ENCODE measurements at regions not wholly inside any gene's neighbourhood (a gene's known extent, or its start where the extent isn't known, plus 50 kb on each side); places are given as distances from the start of the nearest gene placed in this dataset.

GRCh38 chrX:15943391-15943790 lies 88.8 kb upstream of the AP1S2 start:
- no peak for ATAC-seq
- TF ChIP-seq RARB (CRISPR knock-in tag; IDR thresholded peaks at IDR 0.05) (no peak), ZNF70 (CRISPR knock-in tag; IDR thresholded peaks at IDR 0.05) (no peak), TCF4 (CRISPR knock-in tag; IDR thresholded peaks at IDR 0.05; ENCODE audit: borderline replicate concordance) (no peak)

GRCh38 chrX:15942307-15942706 lies 87.7 kb upstream of the AP1S2 start:
- ATAC-seq: no peak

GRCh38 chrX:15939737-15940136 lies 85.1 kb upstream of the AP1S2 start:
- ATAC-seq: no peak
- TF ChIP-seq TOX (CRISPR knock-in tag; IDR thresholded peaks at IDR 0.05; ENCODE audit: borderline replicate concordance) (no peak), ZNF565 (CRISPR knock-in tag; conservative IDR thresholded peaks at IDR 0.05; ENCODE audit: low read depth) (no peak), PPARA (CRISPR knock-in tag; IDR thresholded peaks at IDR 0.05; ENCODE audit: borderline replicate concordance) (no peak), ZNF8 (CRISPR knock-in tag; IDR thresholded peaks at IDR 0.05) (no peak), GLIS3 (CRISPR knock-in tag; IDR thresholded peaks at IDR 0.05) (no peak), ESRRG (CRISPR knock-in tag; IDR thresholded peaks at IDR 0.05) (no peak), CSRNP3 (CRISPR knock-in tag; IDR thresholded peaks at IDR 0.05) (no peak), ZC3H10 (CRISPR knock-in tag; IDR thresholded peaks at IDR 0.05) (no peak), PATZ1 (CRISPR knock-in tag; IDR thresholded peaks at IDR 0.05; ENCODE audit: borderline replicate concordance) (no peak), TSHZ2 (CRISPR knock-in tag; IDR thresholded peaks at IDR 0.05) (no peak), RARB (CRISPR knock-in tag; IDR thresholded peaks at IDR 0.05) (no peak), SNAI2 (CRISPR knock-in tag; IDR thresholded peaks at IDR 0.05) (no peak), CREB5 (CRISPR knock-in tag; IDR thresholded peaks at IDR 0.05; ENCODE audit: low read depth) (no peak), ZFP30 (CRISPR knock-in tag; IDR thresholded peaks at IDR 0.05) (no peak)

More at GRCh38 chrX:15942307-15942706, 87.7 kb upstream of the AP1S2 start:
- TF ChIP-seq CSRNP3 (CRISPR knock-in tag; IDR thresholded peaks at IDR 0.05) (no peak), PATZ1 (CRISPR knock-in tag; IDR thresholded peaks at IDR 0.05; ENCODE audit: borderline replicate concordance) (no peak), RARB (CRISPR knock-in tag; IDR thresholded peaks at IDR 0.05) (no peak), GLIS3 (CRISPR knock-in tag; IDR thresholded peaks at IDR 0.05) (no peak), ZFP30 (CRISPR knock-in tag; IDR thresholded peaks at IDR 0.05) (no peak), SNAI2 (CRISPR knock-in tag; IDR thresholded peaks at IDR 0.05) (no peak), ESRRG (CRISPR knock-in tag; IDR thresholded peaks at IDR 0.05) (no peak), OSR1 (CRISPR knock-in tag; IDR thresholded peaks at IDR 0.05) (no peak), PPARA (CRISPR knock-in tag; IDR thresholded peaks at IDR 0.05; ENCODE audit: borderline replicate concordance) (no peak), ZNF8 (CRISPR knock-in tag; IDR thresholded peaks at IDR 0.05) (no peak), TCF4 (CRISPR knock-in tag; IDR thresholded peaks at IDR 0.05; ENCODE audit: borderline replicate concordance) (no peak), TOX (CRISPR knock-in tag; IDR thresholded peaks at IDR 0.05; ENCODE audit: borderline replicate concordance) (no peak), ARNTL (CRISPR knock-in tag; IDR thresholded peaks at IDR 0.05; ENCODE audit: borderline replicate concordance, low read depth) (no peak), ISL1 (CRISPR knock-in tag; IDR thresholded peaks at IDR 0.05) (no peak), CSDC2 (CRISPR knock-in tag; IDR thresholded peaks at IDR 0.05) (no peak), BACH2 (CRISPR knock-in tag; IDR thresholded peaks at IDR 0.05; ENCODE audit: borderline replicate concordance) (no peak), CREB5 (CRISPR knock-in tag; IDR thresholded peaks at IDR 0.05; ENCODE audit: low read depth) (no peak)
